OCI-LY7 (cell line): ENCODE measurements at regions not wholly inside any gene's neighbourhood (a gene's known extent, or its start where the extent isn't known, plus 50 kb on each side); places are given as distances from the start of the nearest gene placed in this dataset.

Experiments used
- BruUV-seq: library from RNA; stranded (reverse); fragments of 400-500 nt; replicated peaks from 2 replicates; lab custom pipeline; 2021; lab: Mats Ljungman, UMichigan
- CTCF ChIA-PET: fragments of 300-600 bp; sonication (Branson Sonifier 250); formaldehyde crosslinking; loops from one replicate; lab custom pipeline; 2022; ENCODE audit warnings: antibody characterized with exemption; ENCODE audit not compliant: unreplicated experiment; lab: Charles Lee
- POLR2A ChIA-PET: fragments of 300-600 bp; sonication (Branson Sonifier 250); formaldehyde crosslinking; loops from one replicate; lab custom pipeline; 2022; ENCODE audit warnings: antibody characterized with exemption; lab: Charles Lee
- DNase-seq: peaks from one replicate; pipeline ENCODE4 v3.0.0-alpha.2; 2015; ENCODE audit warnings: low spot score
- H2AFZ ChIP-seq: fragments of 200-600 bp; sonication (generic), shearing (Covaris generic); 2 replicates; pipeline ENCODE4 v1.6.1; 2014; ENCODE audit warnings: mild to moderate bottlenecking, antibody characterized with exemption, low read length, moderate library complexity
- H3K27ac ChIP-seq: fragments of 200-600 bp; sonication (generic); 2 replicates; pipeline ENCODE4 v1.5.1; 2014; ENCODE audit warnings: mixed run types, low read depth, mild to moderate bottlenecking, moderate library complexity, low read length, inconsistent platforms; ENCODE audit not compliant: poor library complexity, severe bottlenecking
- H3K36me3 ChIP-seq: fragments of 200-600 bp; sonication (generic); 2 replicates; pipeline ENCODE4 v1.6.1; 2014; ENCODE audit warnings: mild to moderate bottlenecking, antibody characterized with exemption, low read length, moderate library complexity, mixed read lengths; ENCODE audit not compliant: insufficient read depth
- H3K4me1 ChIP-seq: fragments of 200-600 bp; sonication (generic); 2 replicates; pipeline ENCODE4 v1.5.1; 2014; ENCODE audit warnings: mild to moderate bottlenecking, low read length; ENCODE audit not compliant: insufficient read depth, poor library complexity, severe bottlenecking
- H3K4me2 ChIP-seq: fragments of 200-600 bp; sonication (generic); 2 replicates; pipeline ENCODE4 v1.6.1; 2014; ENCODE audit warnings: mild to moderate bottlenecking, low read length
- H3K4me3 ChIP-seq: fragments of 200-600 bp; sonication (generic); 2 replicates; pipeline ENCODE4 v1.5.1; 2014; ENCODE audit warnings: mild to moderate bottlenecking, low read depth, low read length; ENCODE audit not compliant: poor library complexity, severe bottlenecking
- H3K79me2 ChIP-seq: fragments of 200-600 bp; sonication (generic); 2 replicates; pipeline ENCODE4 v1.6.1; 2016; ENCODE audit warnings: low read depth, mild to moderate bottlenecking, low read length, moderate library complexity, mixed read lengths; ENCODE audit not compliant: insufficient read depth
- H3K9me2 ChIP-seq: fragments of 200-600 bp; sonication (generic); 2 replicates; pipeline ENCODE4 v1.6.1; 2016; ENCODE audit warnings: mild to moderate bottlenecking, low read length, mixed read lengths; ENCODE audit not compliant: insufficient read depth
- H3K9me3 ChIP-seq: fragments of 200-600 bp; sonication (generic); 2 replicates; pipeline ENCODE4 v1.6.1; 2014; ENCODE audit warnings: mild to moderate bottlenecking, mixed run types, low read length, mixed read lengths
- H4K20me1 ChIP-seq: fragments of 200-600 bp; sonication (generic); 2 replicates; pipeline ENCODE4 v1.6.1; 2014; ENCODE audit warnings: mild to moderate bottlenecking, antibody characterized with exemption, low read length, moderate library complexity, mixed read lengths; ENCODE audit not compliant: insufficient read depth
- CTCF ChIP-seq: fragments of 200-600 bp; sonication (generic); conservative IDR thresholded peaks from 2 replicates; pipeline ENCODE4 v1.5.1; 2014; ENCODE audit warnings: mild to moderate bottlenecking, antibody characterized with exemption, low read length, moderate library complexity, mixed read lengths
- EZH2phosphoT487 ChIP-seq: fragments of 200-600 bp; sonication (generic); IDR thresholded peaks from 2 replicates; pipeline ENCODE4 v1.6.1; 2018; ENCODE audit warnings: low read depth, borderline replicate concordance, mild to moderate bottlenecking, mixed run types, antibody characterized with exemption, low read length, moderate library complexity, mixed read lengths
- intact Hi-C: fragments of 100-400 bp; cut with micrococcal nuclease; formaldehyde crosslinking; loops from one replicate; pipeline ENCODE4 v1.10.0; 2022; ENCODE audit not compliant: unreplicated experiment

DNA sequence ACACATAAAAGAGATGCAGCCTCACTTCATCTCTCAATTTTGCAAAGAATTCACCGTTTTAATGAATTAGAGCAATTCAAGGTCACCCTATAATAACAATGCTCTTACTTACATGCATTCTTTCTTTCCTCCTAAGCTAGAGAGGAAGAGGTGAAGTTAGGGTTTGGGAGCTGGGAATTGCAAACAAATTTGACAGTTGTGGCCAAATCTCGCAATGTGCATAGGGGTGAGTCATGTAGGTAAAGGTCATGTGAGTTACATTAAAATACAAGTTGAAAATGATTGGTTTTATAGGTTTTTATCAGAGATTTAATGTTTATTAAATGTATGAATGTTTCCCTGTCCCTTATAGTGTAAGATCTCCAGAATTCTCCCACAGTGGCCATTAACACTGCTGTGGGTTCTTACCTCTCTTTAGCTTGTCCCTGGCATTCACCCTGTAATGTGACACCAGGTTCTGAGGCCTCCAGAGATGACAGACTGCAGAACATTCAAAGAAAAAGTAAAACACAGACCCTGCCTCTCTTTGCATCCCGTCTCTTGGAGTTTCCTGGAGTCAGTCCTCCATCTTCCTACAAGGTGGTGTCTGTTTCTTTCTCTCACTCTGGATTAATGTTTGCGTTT lies 53.7 kb upstream of the LGALSL start:
- Histone ChIP-seq H3K4me3 (no peak overlapping the region), H2AFZ (no peak overlapping the region), H3K9me2 (no peaks in the 10 kb centered on the region), H4K20me1 (no peaks in the 10 kb centered on the region), H3K4me1 (peaks cover 4% of the 10 kb centered on the region), H3K36me3 (no peaks in the 10 kb centered on the region), H3K27ac (no peak overlapping the region), H3K79me2 (no peaks in the 10 kb centered on the region), H3K9me3 (no peaks in the 10 kb centered on the region), H3K4me2 (no peak overlapping the region)
- intact Hi-C loops, result no loop called here
- TF ChIP-seq CTCF (no peak), EZH2phosphoT487 (no peak)
- ChIA-PET CTCF (no interaction called here), POLR2A (no interaction called here)
- no TSS peak for BruUV-seq
- no peak for DNase-seq

DNA sequence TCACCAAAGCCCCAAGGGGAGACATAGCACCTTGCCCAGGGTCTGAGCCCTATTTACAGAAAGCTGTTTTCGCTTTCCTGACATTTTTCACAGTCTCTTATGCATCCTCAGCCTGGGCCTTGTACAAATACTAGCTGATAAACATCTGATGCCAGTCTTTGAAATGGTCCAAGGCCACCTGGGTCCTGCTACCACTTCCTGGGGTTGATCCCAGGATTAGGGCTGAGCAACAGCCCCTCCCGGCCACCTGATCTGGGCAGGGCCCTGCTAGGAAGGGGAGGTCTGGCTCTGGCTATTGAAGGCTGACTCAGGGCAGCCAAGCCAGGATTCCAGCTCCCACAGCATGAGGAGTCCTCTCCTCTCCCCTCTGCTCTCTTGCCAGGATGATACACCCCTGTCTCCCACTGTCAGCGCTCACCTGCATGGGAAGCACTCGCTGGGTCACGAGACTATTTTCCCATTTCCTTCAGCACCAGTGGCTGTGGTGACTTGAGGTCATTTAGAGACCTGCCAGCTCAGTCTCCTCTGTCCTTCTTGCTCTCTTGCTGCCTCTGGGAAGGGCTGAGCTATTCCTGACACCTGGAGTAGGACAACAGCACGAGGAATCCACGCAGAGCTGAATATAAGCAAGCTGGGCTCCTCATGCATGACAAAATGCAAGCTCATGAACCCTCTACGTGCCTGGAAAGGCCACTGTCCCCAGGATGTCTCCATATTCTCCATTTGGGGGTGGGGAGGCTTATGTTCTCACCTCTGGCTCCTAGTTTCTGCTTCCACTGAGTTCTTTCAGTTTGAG lies 53.0 kb upstream of the LGALSL start:
- ChIA-PET CTCF (no interaction called here), POLR2A (no interaction called here)
- intact Hi-C loops, result no loop called here

More for the DNA sequence above, 53.0 kb upstream of the LGALSL start:
- H3K9me3 ChIP-seq, result no peaks in the 10 kb centered on the region
- H3K36me3 ChIP-seq, result no peaks in the 10 kb centered on the region
- no peak overlapping the region for H2AFZ ChIP-seq
- no peak overlapping the region for H3K4me2 ChIP-seq
- H3K27ac ChIP-seq, result no peak overlapping the region
- no peaks in the 10 kb centered on the region for H3K79me2 ChIP-seq
- H4K20me1 ChIP-seq, result no peaks in the 10 kb centered on the region
- peaks cover 4% of the 10 kb centered on the region for H3K4me1 ChIP-seq
- BruUV-seq, result no TSS peak
- no peak overlapping the region for H3K4me3 ChIP-seq
- DNase-seq, result no peak
- TF ChIP-seq EZH2phosphoT487 (no peak), CTCF (no peak)
- H3K9me2 ChIP-seq, result no peaks in the 10 kb centered on the region
